ENCODE measurements at regions not wholly inside any gene's neighbourhood (a gene's known extent, or its start where the extent isn't known, plus 50 kb on each side); places are given as distances from the start of the nearest gene placed in this dataset.

DNA sequence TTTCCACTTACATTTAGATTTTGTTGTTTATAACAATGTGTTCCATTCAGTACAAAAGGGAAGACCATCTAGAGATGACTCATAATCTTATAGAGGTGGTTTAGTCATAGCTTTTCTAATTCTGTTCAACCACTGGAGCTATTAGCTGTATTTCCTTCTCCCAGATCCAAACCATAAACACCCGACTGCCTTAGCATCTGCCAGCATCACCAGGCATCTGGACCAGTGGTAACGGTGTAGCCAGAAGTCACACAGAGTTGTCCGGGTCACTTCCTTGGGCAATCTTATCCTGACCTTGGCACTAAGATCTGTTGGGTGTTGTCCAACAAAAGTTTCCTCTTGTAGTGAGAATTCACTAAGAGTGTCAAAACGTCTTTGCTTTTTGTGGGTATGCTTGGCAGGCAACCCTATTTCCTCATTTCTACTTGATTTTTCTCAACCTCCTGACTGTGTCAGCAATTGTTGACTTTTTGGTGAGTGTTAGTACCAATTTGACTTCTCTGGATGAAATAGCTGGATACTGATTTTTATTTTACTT is 372.1 kb upstream of the B3GALT2 start:
- no peak for DNase-seq

- no peak for DNase-seq
Observed at GRCh38 chr1:193555662-193556441, 369.4 kb upstream of the B3GALT2 start.

- no peak for DNase-seq
Observed at GRCh38 chr1:193553564-193553963, 367.2 kb upstream of the B3GALT2 start.

GRCh38 chr1:193552274-193552673 is 365.9 kb upstream of the B3GALT2 start:
- DNase-seq: no peak

DNA sequence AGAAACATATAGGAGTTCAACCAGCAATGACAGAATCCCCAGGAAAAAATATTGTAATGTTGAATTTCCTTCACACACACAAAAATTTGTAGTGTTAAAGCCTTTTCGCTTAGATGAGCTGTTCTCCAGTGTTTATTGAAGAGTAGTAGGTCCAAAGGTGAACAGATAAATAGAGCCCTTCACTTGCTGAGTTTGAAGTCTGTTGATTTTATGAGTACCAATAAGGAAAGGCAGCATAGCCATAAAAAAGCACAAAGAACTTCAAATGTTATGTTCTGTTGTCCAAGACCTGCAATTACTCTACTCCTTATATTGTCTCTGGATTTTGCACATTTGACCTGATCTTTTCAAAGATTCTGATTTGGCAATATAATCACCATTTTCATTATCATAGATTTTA is 362.7 kb upstream of the B3GALT2 start:
- no peak for DNase-seq

GRCh38 chr1:193545171-193545570 is 358.8 kb upstream of the B3GALT2 start:
- DNase-seq: no peak

DNA sequence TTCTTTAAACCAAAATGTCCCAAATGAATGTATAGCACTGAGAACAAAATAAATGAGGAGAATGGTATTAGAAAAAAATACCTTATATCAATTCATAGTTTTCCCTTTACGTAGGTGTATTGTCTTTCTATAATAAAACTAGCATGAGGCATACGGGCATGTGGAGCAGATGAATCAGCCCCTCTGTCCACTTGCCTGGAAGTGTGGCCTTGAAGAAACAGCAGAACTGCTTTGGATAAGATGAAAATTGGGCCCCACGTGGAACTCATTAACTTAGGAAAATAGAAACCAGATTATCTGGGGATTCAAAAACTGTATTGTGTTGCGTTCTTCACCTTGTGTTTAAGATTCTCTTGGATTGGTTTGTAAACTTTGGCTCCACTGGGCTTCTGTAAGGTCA is 356.8 kb upstream of the B3GALT2 start:
- DNase-seq: no peak

GRCh38 chr1:193542690-193543089 is 356.3 kb upstream of the B3GALT2 start:
- DNase-seq: no peak

DNA sequence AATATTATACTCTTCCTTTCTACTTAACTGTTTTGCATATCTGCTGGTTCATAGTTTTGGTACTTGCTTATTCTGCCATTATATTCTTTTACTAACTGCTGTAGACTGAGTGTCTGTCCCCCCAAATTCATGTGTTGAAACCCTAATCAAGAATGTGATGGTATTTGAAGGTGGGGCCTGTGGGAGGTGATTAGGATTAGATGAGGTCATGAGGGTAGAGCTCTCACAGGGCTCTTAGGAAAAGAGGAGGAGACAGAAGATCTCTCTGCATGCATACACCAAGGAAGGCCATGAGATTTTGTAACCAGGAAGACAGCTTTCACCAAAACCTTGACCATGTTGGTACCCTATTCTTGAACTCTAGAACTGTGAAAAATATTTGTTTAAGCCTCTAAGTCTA is 354.1 kb upstream of the B3GALT2 start:
- DNase-seq: no peak

DNA sequence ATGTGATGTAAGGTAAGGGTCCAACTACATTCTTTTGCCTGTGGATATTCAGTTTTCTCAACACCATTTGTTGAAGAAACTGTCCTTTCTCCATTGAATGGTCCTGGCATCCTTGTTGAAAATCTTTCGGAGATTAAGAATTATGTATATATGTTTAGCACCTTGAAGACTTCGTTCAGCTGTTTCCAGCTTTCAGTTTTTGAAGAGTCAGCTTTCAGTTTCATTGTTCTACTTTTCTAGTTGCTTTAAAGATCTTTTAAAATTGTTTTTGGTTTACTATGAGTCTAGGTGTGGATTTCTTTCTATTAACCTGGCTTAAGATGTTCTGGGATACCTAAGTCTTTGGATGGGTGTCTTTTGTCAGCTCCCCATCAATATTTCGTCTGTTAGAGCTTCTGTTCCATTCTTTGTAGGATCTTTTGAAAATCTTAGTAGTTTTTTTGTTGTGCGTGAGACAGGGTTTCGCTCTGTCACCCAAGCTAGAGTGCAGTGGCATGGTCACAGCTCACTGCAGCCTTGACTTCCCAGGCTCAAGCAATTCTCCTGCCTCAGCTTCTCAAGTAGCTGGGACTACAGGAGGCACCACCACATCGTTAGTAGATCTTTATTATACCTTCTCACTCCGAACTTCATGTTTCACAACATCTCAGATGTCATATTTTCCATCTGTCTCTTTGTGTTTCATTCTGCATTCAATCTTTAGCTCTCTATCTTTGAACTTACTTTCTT is 353.5 kb upstream of the B3GALT2 start:
- no peak for DNase-seq

DNA sequence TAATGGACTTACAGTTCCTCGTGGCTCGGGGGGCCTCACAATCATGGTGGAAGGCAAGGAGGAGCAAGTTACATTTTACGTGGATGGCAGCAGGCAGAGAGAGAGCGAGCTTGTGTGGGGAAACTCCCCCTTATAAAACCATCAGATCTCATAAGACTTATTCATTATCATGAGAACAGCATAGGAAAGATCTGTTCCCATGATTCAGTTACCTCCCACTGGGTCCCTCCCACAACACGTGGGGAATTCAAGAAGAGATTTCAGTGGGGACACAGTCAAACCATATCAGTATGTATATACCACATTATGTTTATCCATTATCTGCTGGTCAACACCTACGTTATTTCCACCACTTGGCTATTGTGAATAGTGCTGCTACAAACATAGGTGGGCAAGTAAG is 352.3 kb upstream of the B3GALT2 start:
- no peak for DNase-seq

GRCh38 chr1:193538003-193538354 is 351.6 kb upstream of the B3GALT2 start:
- DNase-seq: no peak

DNA sequence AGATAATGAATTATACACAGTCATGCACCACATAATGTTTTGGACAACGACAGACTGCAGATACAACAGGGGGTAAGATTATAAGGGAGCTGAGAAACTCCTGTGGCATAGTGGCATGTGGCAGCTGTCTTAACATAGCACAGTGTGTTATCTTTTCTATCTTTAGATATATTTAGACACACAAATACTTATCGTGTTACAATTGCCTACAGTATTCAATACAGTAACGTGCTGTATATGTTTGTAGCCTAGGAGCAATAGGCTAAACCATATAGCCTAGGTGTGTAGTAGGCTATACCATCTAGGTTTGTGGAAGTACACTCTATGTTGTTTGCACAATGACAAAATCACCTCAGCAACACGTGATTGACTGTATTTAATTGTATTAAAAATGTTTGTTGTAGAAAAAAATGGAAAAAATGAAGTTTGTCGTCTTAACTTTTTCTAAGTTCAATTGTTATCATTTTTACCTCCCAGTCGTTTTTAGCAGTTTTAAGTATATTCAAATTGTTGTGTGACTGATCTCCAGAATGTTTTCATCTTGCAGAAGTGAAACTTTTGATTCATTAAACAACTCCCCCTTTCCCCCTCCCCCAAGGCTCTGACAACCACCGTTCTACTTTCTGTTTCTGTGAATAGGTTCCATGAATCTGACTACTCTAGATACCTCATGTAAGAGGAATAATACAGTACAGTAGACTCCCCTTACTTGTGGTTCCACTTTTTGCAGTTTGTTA is 351.0 kb upstream of the B3GALT2 start:
- peak; percentile 42 for DNase-seq

- no peak for DNase-seq
Observed at GRCh38 chr1:193533853-193534252, 347.4 kb upstream of the B3GALT2 start.

GRCh38 chr1:193525917-193526710 is 339.7 kb upstream of the B3GALT2 start:
- no peak for DNase-seq

- DNase-seq: no peak
Observed at GRCh38 chr1:193525411-193525810, 339.0 kb upstream of the B3GALT2 start.

DNA sequence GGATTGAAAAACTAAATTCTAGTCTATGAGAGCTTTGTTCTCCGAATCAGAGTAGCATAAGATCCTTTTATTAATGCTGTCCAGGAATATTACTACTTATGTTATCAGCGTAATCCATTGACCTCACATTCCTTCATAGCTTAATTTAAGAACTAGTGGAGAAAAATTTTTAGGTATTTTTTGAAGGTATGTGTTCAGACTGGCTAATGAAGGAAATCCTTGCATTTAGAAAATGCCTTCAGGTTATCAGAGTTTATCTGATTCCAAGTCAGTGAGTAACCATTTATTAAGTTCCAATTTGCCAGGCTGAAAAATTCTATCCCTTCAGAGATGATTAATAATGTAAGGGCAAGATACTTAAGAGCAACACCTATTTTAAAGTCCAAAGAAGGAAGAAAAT is 338.2 kb upstream of the B3GALT2 start:
- DNase-seq: no peak

DNA sequence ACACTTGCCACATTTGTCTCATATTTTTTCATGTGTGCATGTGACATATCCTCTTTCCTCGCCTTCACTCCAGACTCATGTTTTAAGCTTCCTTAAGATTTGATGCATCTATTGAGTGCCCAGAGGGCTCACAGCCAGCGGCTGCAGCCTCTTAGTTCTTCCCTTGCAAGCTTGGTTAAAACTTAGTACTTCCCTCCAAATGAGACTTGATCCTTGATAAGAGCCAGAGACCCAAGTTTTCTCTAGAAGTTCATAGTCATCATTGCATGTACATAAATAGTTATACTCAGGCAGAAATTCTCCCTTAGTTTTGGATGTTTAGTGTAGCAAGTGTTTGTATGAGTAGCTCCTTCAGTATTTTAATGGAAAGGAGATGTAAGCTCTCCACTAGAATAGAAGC is 337.6 kb upstream of the B3GALT2 start:
- DNase-seq: no peak

- no peak for DNase-seq
Observed at GRCh38 chr1:193520472-193520871, 334.1 kb upstream of the B3GALT2 start.

GRCh38 chr1:193519922-193520321 is 333.5 kb upstream of the B3GALT2 start:
- DNase-seq: no peak

- no peak for DNase-seq
Observed at GRCh38 chr1:193516755-193517388, 330.5 kb upstream of the B3GALT2 start.

GRCh38 chr1:193514397-193514796 is 328.0 kb upstream of the B3GALT2 start:
- no peak for DNase-seq
